ENCODE measurements at regions not wholly inside any gene's neighbourhood (a gene's known extent, or its start where the extent isn't known, plus 50 kb on each side); places are given as distances from the start of the nearest gene placed in this dataset.

DNA sequence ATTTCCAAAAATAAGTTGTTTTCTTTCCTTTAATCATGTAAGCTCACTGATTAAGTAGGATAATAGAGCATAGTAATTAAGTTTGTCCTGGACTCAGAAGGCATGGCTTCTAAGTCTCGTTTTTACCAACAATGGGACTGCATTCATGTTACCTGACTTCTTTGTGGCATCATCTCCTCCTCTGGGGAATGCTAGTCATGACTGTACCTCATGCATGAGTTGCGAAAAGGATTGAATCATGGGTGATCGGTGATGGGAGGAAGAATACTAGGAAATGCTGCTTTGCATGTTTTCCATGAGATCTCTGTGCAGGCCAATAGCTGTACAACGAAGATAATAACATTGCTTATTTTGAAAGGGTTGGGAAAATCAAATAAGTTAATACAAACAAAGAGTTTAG, 981.6 kb downstream of the CNTNAP5 start:
- TF ChIP-seq CEBPB (IDR thresholded peaks at IDR 0.05; ENCODE audit: low read depth, low read length): no peak
- no peak for TF ChIP-seq CTCF (conservative IDR thresholded peaks at IDR 0.05; ENCODE audit: low read depth, low read length)
- TF ChIP-seq POLR2A (IDR thresholded peaks at IDR 0.05; ENCODE audit: low read depth, low read length): no peak
- TF ChIP-seq MXI1 (IDR thresholded peaks at IDR 0.05; ENCODE audit: borderline replicate concordance, low read depth, low read length): no peak
- no peak for TF ChIP-seq FOS (IDR thresholded peaks at IDR 0.05; ENCODE audit: low read depth, low read length)
- TF ChIP-seq, protein P1, sequence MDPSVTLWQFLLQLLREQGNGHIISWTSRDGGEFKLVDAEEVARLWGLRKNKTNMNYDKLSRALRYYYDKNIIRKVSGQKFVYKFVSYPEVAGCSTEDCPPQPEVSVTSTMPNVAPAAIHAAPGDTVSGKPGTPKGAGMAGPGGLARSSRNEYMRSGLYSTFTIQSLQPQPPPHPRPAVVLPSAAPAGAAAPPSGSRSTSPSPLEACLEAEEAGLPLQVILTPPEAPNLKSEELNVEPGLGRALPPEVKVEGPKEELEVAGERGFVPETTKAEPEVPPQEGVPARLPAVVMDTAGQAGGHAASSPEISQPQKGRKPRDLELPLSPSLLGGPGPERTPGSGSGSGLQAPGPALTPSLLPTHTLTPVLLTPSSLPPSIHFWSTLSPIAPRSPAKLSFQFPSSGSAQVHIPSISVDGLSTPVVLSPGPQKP (IDR thresholded peaks at IDR 0.05; ENCODE audit: borderline replicate concordance, low read depth, low read length): no peak
- TF ChIP-seq CHD1 (IDR thresholded peaks at IDR 0.05; ENCODE audit: low read depth, low read length): no peak
- TF ChIP-seq SMC3 (IDR thresholded peaks at IDR 0.05; ENCODE audit: low read depth, low read length): no peak
- no peak for TF ChIP-seq RAD21 (IDR thresholded peaks at IDR 0.05; ENCODE audit: low read length)
- no peak for TF ChIP-seq USF2 (IDR thresholded peaks at IDR 0.05; ENCODE audit: low read depth, low read length)
- TF ChIP-seq NFE2L2 (IDR thresholded peaks at IDR 0.05; ENCODE audit: low read depth, low read length): no peak
- TF ChIP-seq BHLHE40 (IDR thresholded peaks at IDR 0.05; ENCODE audit: low read depth, low read length): no peak

All from IMR-90 (cell line).